ENCODE measurements at regions not wholly inside any gene's neighbourhood (a gene's known extent, or its start where the extent isn't known, plus 50 kb on each side); places are given as distances from the start of the nearest gene placed in this dataset.

DNA sequence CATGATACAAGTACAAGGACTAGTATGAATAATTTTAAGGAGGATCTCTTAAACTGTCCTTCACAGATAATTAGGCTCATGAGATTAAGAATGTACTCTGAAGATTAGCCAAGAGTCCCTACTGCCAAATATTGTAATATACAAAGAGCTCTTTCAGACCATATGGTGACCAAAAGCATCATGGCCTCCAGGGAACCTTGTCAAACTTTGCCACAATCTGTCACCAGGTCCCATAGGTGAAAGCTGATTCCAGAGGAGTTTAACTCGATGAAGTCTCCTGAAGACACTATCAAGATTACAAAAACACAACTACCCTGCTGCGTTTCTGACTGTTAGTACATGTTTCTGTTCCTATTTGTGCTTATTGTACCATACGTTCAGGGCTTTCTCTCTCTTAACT lies 395.4 kb upstream of the ITGA1 start:
- in situ Hi-C loops (cut with MboI; ENCODE audit: low sequenced_read_pairs), result no loop called here

DNA sequence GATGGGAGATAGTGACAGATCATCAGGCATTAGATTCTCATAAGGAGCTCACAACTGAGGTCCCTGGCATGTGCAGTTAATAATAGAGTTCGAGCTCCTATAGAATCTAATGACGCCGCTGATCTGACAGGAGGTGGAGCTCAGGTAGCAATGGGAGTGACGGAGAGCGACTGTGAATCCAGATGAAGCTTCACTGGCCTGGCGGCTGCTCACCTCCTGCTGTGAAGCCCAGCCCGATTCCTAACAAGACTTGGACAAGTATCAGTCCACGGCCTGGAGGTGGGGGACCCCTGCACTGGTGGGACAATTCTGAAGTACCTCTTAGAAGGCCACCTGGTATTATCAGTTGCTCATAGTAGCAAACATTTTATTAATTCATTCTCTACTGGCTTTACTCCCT lies 377.9 kb upstream of the ITGA1 start:
- in situ Hi-C loops (cut with MboI; ENCODE audit: low sequenced_read_pairs), result no loop called here

DNA sequence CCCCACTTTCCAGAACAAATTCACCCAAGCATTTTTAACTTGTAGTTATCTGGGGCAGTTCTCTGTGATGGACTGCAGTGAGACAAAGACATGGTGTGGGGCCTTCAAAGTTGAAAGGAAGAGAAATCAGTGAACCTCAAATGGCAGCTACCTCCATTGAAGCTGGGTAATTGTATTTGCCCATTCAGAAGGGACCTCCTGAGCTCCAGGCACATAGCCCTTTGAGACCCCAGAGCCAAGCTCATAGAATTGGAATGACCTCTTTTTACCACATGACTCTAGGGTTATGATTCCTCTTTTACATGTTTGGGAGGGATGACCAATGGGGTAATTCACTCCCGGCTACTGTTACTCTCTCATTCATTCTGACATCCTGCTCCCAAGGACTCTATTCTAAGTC lies 368.4 kb upstream of the ITGA1 start:
- in situ Hi-C loops (cut with MboI; ENCODE audit: low sequenced_read_pairs), result no loop called here

DNA sequence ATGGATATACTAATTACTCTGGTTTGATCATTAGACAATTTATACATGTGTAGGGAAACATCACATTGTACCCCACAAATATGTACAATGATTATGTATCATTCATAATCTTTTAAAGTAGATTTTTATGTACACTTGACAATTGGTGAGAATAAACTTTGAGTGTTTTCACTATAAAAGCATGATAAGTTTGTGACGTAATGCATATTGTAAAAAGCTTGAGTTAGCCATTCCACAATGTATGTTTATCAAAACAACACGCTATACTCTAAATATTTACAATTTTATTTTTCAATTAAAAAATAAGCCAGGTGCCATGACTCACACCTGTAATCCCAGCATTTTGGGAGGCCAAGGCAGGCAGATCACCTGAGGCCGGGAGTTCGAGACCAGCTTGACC lies 360.1 kb upstream of the ITGA1 start:
- in situ Hi-C loops (cut with MboI; ENCODE audit: low sequenced_read_pairs), result no loop called here

DNA sequence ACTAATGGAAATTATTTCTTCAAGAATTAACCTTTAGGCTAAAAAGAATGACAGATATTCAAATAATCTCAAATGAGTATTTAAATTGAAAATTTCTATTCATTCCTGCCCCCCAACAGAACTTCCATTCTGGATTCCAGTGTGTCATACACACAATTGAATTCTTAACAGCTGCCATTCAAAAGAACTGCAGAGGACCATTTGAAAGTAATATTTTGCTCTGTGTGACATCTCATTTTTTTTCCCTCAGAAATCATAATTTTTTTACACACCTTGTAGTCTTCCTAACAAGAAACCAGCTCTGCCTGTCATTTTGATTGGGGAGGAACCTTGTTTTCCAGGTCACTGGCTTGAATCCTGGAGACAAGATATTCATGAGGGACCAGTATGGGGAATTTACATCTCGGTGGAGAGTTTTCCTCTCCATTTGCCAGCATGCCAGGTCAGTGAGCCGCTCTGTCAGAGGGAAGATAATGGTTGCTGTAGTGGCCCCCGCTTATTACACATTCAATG lies 358.7 kb upstream of the ITGA1 start:
- in situ Hi-C loops (cut with MboI; ENCODE audit: low sequenced_read_pairs), result no loop called here

DNA sequence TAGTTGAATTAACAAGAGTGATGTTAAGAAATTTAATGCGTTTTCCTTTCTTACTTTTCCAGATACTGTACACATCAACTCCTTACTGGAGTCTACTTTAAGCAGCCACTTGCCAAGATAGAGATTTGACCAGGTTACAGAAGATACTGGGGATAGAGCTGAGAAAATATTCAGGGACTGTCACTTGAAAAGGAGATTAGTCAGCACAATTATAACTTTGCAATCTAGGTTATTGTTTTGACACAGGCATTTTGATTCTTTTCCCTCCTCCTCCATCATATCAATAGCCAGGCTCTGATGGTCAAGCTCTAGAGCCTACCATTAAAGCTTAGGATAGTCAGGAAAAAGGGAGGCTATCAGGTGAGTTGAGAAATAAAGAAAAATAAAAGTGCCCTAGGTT lies 345.9 kb upstream of the ITGA1 start:
- in situ Hi-C loops (cut with MboI; ENCODE audit: low sequenced_read_pairs), result no loop called here

DNA sequence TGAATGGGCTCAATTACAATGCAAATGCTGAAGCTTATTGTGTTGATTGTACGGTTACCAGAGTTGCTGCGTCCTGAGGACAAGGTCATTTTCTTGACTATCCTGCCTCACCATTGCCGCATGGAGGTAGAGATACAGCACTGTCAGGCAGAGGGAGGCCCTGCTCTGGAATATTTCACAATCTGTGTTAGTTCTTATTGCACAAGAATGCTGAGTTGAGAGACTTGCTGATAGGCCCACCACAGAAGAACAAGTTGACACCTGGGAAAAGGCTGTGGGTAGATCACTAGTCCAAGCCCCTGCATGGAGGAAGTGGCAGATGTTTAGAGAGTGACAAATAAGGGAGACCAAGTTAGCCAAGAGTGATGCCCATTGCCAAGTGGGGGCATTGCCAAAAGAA lies 344.5 kb upstream of the ITGA1 start:
- in situ Hi-C loops (cut with MboI; ENCODE audit: low sequenced_read_pairs), result no loop called here

DNA sequence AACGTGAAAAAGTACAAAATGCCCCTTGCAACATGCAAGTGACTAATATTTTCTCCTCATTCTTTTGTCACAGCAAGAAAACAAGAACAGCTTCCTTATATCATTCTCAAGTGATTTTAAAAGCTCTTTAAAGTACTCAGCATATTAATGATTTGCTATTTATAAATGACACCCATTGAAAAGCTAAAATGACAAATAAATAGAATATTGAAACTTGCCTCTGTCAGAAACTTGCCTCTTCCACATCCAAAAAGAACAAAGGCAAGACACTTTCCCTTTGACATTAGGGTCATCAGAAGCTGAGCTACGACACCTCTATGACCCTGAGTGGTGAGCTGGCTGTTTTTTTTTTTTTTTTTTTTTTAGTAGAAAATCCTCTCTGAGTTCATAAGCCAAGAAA lies 339.6 kb upstream of the ITGA1 start:
- in situ Hi-C loops (cut with MboI; ENCODE audit: low sequenced_read_pairs), result no loop called here

DNA sequence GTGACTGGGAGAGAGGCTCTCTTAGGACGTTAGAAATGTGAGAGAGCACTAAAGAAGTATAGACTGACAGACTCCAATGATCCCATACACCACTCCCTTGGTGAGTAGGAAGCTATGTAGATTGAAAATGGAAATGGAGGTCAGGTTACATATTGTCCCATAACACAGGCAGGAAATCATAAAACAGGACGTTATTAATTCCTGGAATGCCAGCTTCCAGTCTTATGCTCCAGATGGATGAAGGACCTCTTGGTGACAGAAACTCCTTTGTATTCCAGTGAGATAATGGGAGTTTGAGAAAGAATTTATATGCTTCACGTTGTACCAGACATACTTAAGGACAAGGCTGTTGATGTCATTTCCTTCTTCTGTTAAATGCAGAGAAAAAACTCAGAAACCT lies 338.2 kb upstream of the ITGA1 start:
- in situ Hi-C loops (cut with MboI; ENCODE audit: low sequenced_read_pairs), result no loop called here

DNA sequence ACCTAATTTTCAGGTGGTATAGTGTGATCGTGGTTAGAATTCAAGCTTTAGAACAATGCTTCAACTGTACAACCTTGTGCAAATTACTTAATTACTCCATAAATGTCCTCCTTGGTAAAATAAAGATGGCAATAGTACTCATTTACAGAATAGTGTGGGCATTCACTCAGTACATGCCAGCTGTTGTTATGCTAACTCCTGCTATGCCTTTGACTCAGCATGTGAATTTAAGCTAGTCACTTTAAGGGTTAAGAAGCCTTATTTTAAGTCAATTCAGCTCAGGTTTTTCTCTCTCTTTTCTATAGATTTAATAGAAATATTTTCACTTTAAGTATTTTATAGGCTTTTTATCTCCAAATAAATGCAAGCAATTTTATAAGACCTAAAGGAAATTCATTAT lies 335.6 kb upstream of the ITGA1 start:
- in situ Hi-C loops (cut with MboI; ENCODE audit: low sequenced_read_pairs), result no loop called here

DNA sequence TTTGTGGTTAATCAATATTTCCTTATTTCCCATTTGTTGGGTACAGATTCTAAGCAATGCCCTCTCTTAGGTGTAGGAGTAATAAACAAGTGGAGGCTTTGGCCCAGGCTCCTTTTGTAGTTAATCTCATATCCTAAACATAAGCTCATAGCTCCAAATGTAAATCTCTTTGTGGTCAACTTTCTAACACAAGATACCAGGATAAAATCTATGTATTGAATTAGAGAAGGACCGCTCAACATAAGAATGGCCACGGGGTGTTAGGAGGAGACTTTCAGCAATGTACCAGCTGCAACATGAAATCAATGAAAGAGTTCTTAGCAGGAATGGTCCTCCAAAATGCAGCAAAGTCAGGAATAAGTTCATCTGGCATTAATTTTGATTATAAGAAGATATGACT lies 334.5 kb upstream of the ITGA1 start:
- in situ Hi-C loops (cut with MboI; ENCODE audit: low sequenced_read_pairs), result no loop called here

DNA sequence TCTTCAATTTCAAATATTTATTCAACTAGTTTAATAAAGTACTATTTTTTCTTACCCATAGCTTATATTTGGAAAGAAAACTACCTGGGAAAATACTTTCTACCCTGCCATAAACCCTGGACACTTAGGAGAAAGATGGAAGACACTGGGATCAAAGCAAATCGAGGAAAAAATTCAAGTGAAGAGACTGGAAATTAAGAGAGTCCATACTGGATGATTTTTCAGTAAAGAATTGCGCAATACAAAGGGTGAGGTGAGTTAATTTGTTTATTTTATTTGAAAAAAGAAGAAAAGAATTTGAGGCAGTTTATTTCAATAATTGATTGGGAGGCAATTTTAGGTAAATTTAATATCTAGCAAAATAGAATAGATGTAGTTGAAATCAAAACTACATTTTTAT lies 331.8 kb upstream of the ITGA1 start:
- in situ Hi-C loops (cut with MboI; ENCODE audit: low sequenced_read_pairs), result no loop called here

DNA sequence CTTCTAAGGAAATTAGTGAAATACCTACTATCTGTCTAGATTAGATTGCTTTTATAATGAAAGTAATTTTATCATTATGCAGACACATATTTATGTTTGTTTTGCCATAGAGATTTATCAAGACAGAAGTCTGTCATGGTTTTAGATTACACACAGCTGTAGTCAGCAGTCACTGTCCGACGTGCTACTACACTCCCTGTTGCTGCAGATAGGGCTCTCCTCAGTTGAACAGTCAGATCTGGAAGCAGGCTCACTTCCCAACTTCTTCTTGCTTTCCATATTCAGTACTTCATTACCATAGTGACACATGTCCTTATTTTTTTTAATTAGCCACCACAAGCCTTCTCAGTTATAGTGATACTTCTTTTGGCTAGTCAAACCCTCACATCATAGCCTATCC lies 329.9 kb upstream of the ITGA1 start:
- in situ Hi-C loops (cut with MboI; ENCODE audit: low sequenced_read_pairs), result no loop called here

DNA sequence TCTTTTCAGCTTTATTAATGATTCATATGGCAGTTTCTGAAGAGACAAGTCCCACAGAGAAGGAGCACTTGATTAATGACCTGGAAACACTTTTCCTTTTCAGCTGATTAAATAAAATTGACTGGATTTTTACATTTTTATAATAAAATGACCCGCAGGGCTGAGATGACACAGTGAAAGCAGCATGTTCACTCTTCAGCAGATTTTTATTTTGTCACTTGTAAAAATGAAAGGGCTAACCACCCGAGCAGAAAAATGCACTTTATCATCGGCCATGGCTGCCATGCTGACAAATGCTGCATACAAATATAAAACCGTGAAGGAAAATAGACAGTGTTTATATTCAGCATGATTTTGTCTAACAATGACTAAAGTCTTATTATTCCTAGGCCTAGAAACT lies 321.6 kb upstream of the ITGA1 start:
- in situ Hi-C loops (cut with MboI; ENCODE audit: low sequenced_read_pairs), result no loop called here

DNA sequence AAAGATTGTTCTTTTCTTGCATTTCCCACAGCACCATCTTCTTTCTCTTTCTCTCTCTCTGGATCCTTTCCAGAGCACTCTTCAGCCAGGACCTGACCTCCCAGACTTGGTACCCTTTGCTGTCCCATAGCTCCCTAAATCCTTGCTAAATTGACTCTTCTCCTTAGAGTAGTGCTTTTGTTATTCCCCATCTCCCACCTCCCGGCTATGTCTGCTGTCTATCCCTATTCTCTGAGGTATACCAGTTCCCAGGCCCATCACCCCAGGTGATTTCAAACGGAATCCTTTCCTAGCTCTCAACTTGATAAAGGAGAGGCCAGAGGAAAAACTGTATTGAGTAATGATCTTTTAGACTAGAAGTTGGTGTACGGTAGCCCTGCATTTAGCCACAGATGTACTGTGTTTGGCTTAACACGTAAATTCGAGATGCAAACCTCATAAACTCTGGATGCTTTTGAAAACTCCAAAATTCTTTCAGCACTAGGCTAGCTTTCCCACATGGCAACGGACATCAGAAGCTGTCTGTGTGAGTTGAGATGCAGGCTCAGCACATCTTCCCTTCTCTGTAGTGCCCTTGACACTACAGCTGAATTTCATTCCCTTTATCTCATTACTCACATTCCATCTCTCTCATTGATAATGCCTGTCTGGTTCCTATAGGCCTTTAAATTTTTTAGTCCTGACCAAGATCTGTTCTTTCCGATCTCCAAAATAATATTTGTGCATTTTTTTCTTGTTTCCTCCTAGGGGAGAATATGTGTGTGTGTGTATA lies 320.8 kb upstream of the ITGA1 start:
- in situ Hi-C loops (cut with MboI; ENCODE audit: low sequenced_read_pairs), result no loop called here

DNA sequence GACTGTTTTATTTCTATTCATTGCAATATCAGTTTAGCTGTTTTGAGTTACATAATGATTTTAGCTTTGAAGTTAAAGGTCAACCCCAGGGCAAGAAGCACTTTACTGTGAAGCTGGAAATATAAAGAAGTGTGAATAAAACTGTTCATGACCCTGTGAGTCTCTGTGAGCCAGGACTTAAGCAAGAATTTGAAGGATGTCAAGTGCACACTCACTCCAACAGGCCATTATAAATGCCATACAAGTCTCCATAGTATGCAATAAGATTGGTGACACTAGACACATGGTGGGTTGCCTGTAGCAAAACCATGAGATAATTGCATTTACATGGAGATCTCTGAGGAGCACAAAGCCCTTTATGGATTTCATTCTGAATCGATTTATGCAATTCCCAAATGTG lies 318.7 kb upstream of the ITGA1 start:
- in situ Hi-C loops (cut with MboI; ENCODE audit: low sequenced_read_pairs), result no loop called here

DNA sequence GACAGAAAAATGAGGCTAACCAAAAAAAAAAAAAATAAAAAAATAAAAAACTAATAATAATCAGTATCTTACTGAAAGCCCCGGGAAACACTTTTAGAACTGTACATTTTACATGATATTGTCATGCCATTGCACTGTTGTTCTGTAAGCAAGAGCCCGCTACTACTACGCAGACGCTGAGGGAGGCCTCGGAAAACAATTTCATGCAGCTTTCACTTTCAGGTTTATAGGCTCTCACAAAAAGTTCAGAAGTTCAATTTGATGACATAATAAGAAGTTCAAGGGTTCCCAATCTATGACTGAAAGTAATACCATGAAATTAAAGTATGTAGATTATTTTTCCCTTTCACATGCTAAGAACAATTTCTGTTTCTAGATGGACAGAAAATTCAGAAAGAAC lies 318.3 kb upstream of the ITGA1 start:
- in situ Hi-C loops (cut with MboI; ENCODE audit: low sequenced_read_pairs), result no loop called here

DNA sequence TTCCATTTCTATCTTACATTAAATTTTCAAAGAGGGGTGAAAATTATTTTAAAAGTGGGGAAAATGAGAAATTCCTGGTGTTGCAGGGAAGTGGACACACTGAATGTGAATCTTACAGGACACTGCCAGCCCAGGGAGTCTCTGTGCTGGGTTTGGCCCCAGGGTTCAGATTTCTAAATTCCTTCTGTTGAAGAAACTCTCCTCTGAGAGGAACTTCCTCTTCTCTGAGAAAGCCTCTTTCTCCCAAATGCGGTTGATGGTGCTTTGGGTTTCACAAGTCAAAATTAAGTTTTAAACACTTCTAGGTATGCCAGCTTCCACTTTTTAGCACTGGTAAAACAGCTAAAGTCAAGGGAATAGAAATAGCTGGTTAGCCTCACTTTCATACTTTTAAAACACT lies 317.9 kb upstream of the ITGA1 start:
- in situ Hi-C loops (cut with MboI; ENCODE audit: low sequenced_read_pairs), result no loop called here

DNA sequence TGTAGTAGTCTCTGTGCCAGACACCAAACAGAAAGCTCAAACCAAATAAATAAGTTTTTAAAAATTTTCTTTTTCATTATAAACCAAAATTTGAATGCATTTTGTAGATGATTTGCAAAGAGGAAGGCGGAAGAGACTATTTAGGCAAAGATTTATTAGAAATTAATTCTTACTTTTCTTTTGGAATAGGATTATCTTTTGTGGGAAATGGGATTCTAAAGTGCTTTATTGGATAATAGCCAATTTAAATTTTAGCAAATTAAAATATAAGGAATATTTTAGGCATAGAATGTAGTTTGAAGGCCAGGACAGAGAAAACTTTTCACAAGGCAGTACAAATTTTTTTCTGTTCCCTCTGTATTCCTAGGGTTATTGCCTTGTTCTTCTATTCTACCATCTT lies 311.4 kb upstream of the ITGA1 start:
- in situ Hi-C loops (cut with MboI; ENCODE audit: low sequenced_read_pairs), result no loop called here

DNA sequence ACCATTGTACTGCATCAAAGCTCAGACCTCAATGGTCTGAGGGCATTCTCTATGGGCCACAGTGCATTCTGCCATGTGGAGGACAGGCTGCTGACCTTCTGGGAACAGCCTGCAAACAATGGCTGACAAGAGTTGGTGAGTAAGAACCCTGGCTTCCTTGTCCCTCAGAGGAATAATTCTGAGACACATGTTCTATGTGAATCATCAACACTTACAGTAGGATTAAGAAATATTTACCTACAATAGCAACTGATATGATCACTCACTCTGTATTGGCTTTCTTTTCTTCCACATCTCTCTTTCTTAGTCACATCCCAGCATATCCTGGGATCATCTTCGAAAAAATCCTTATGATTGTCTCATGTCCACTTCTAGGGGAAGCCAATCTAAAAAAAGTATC lies 306.5 kb upstream of the ITGA1 start:
- in situ Hi-C loops (cut with MboI; ENCODE audit: low sequenced_read_pairs), result no loop called here

DNA sequence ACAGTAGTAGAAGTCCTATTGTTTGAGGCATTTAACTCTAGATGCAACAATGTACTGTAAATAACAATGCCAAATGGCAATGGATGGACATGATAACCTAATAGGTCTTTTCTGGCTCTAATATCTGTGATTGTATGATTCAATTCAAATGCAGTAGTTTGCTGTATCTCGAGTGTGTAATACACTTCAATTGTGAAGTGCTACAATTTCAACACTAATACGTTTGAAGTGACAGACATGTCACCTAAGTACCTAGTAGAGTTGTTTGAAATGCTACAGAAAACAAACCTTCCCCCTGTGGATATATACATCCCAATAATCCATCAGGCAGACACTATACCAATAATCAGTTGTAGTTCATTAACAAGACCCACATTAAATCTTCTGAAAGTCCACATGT lies 305.9 kb upstream of the ITGA1 start:
- in situ Hi-C loops (cut with MboI; ENCODE audit: low sequenced_read_pairs), result no loop called here

DNA sequence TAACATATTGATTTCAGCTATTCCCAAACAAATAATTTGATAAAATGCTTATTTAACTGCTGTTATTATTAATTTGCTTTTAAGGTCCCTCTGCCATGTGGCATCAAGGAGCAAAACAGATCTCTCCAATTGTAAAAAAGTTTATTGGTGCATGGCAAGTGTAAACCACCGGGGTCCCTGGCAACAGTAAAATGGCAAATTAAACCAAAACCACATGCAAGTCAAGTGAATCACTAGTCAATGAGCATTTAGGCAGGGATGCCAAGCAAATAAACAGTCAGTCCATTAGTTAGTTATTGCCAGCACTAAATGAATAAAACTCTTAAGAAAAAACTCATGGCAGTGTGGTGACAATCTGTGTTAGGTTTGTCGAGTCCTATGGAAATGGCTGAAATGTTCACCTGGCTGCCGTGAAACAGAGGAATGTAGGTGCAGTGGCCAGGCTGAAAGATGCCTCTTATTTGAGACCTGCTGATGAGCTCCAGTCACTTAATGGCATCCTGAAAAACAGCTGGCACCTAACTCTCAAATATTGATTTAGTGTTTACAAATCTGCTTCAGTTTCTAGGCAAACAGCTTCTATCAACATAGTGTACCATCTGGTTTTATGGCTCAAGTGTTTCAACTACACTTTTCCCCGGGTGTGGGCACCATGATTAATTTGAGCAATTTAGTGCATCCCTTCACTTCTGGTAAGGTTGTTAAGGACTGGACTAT lies 296.5 kb upstream of the ITGA1 start:
- in situ Hi-C loops (cut with MboI; ENCODE audit: low sequenced_read_pairs), result no loop called here

DNA sequence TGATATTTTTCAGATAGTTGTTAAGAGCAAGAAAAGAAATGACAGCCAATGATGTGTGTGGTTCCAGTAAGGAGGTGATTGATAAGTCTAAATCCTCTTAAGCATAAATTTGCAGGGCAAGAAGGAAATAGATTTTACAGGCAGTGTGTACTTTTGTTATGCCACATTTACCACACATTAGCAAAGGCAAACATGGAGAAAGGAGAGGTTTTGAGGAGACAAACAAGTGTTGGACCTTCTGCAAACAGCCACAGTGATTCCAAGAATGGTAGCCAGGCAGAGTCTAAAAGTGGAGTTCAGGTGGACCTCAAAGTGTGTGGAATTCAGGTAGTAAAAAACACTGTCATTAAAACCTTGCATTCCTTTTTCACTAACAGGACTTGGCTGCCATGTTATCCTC lies 295.9 kb upstream of the ITGA1 start:
- in situ Hi-C loops (cut with MboI; ENCODE audit: low sequenced_read_pairs), result no loop called here

All from HL-60/S4 treated with retinoic acid at 250 ng/mL for 4 days and 3 days (cell line).